HepG2 (cell line): ENCODE measurements at regions not wholly inside any gene's neighbourhood (a gene's known extent, or its start where the extent isn't known, plus 50 kb on each side); places are given as distances from the start of the nearest gene placed in this dataset.

Experiments used
- EZH2 ChIP-seq: conservative IDR thresholded peaks from 2 replicates; pipeline ENCODE4 v1.6.1; 2012; ENCODE audit warnings: mild to moderate bottlenecking, low read depth, low read length, moderate library complexity
- POLR2A ChIP-seq, 2 experiments: IDR thresholded peaks; 2 replicates each; pipeline ENCODE4 v1.6.1; 2011; ENCODE audit warnings: low read depth in 2 of 2, low read length in 2 of 2, mild to moderate bottlenecking in 1 of 2, moderate library complexity in 1 of 2; ENCODE audit not compliant: insufficient read depth in 1 of 2
- REPIN1 ChIP-seq: sonication (generic); formaldehyde crosslinking; IDR thresholded peaks from 2 replicates; pipeline ENCODE4 v1.8.0; 2022; ENCODE audit warnings: missing genetic modification reagents, low read depth, mild to moderate bottlenecking, borderline replicate concordance
- TF ChIP-seq, protein P1 (sequence below): sonication (generic); formaldehyde crosslinking; IDR thresholded peaks from 2 replicates; pipeline ENCODE4 v1.5.0; 2020; ENCODE audit warnings: mild to moderate bottlenecking, missing genetic modification reagents, moderate library complexity
- TF ChIP-seq, protein P2 (sequence below): sonication (generic); formaldehyde crosslinking; IDR thresholded peaks from 2 replicates; pipeline ENCODE4 v1.4.0; 2020; ENCODE audit warnings: missing genetic modification reagents
- TF ChIP-seq, protein P3 (sequence below): sonication (generic); formaldehyde crosslinking; IDR thresholded peaks from 2 replicates; pipeline ENCODE4 v1.8.1; 2023; ENCODE audit warnings: mild to moderate bottlenecking, missing genetic modification reagents, borderline replicate concordance
- TF ChIP-seq, protein P4 (sequence below), 2 experiments: sonication (generic) in 1 of 2; formaldehyde crosslinking in 1 of 2; IDR thresholded peaks; 2 replicates each; pipeline versions ENCODE4 v1.5.1 to v1.6.1; 2011 to 2020; ENCODE audit warnings: borderline replicate concordance in 1 of 2, low read depth in 1 of 2, low read length in 1 of 2, mild to moderate bottlenecking in 1 of 2, missing genetic modification reagents in 1 of 2, moderate library complexity in 1 of 2

DNA sequence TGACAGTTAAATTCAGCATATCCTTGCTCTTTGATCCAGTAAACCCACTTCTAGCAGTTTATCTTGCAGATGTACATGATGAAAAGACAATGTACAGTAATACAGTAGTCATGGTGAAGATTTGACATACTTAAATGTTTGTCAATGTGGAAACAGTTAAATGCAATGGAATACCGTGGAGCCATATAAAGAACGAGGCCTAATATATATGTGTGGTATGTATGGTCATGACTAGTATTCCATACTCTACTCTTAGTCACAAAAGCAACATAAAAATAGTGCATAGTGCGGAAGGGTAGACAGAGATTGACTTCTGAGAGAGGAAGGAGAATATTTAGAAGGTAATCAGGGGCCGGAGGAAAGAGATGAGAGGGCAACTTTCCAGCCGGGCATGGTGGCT is 70.7 kb upstream of the ARMC2 start:
- TF ChIP-seq, protein P1, sequence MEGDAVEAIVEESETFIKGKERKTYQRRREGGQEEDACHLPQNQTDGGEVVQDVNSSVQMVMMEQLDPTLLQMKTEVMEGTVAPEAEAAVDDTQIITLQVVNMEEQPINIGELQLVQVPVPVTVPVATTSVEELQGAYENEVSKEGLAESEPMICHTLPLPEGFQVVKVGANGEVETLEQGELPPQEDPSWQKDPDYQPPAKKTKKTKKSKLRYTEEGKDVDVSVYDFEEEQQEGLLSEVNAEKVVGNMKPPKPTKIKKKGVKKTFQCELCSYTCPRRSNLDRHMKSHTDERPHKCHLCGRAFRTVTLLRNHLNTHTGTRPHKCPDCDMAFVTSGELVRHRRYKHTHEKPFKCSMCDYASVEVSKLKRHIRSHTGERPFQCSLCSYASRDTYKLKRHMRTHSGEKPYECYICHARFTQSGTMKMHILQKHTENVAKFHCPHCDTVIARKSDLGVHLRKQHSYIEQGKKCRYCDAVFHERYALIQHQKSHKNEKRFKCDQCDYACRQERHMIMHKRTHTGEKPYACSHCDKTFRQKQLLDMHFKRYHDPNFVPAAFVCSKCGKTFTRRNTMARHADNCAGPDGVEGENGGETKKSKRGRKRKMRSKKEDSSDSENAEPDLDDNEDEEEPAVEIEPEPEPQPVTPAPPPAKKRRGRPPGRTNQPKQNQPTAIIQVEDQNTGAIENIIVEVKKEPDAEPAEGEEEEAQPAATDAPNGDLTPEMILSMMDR: no peak
- TF ChIP-seq, protein P2, sequence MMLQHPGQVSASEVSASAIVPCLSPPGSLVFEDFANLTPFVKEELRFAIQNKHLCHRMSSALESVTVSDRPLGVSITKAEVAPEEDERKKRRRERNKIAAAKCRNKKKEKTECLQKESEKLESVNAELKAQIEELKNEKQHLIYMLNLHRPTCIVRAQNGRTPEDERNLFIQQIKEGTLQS: no peak
- TF ChIP-seq, protein P3, sequence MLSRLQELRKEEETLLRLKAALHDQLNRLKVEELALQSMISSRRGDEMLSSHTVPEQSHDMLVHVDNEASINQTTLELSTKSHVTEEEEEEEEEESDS (CRISPR knock-in tag): no peak
- no peak for TF ChIP-seq REPIN1 (CRISPR knock-in tag)
- TF ChIP-seq, protein P4, sequence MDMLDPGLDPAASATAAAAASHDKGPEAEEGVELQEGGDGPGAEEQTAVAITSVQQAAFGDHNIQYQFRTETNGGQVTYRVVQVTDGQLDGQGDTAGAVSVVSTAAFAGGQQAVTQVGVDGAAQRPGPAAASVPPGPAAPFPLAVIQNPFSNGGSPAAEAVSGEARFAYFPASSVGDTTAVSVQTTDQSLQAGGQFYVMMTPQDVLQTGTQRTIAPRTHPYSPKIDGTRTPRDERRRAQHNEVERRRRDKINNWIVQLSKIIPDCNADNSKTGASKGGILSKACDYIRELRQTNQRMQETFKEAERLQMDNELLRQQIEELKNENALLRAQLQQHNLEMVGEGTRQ (IDR thresholded peaks at IDR 0.05; ENCODE audit: low read depth, low read length): no peak
- TF ChIP-seq, protein P4 (CRISPR knock-in tag; IDR thresholded peaks at IDR 0.05; ENCODE audit: borderline replicate concordance): no peak
- no peak for TF ChIP-seq EZH2
- no peak for TF ChIP-seq POLR2A (IDR thresholded peaks at IDR 0.05; ENCODE audit: insufficient read depth in 1 of 2, low read depth in 2 of 2, low read length in 2 of 2)
